ENCODE measurements at regions not wholly inside any gene's neighbourhood (a gene's known extent, or its start where the extent isn't known, plus 50 kb on each side); places are given as distances from the start of the nearest gene placed in this dataset.

- Histone ChIP-seq H3K36me3 (ENCODE audit: insufficient read depth, low read depth, low read length) (no peaks in the 10 kb centered on the region), H3K27me3 (ENCODE audit: insufficient read depth, low read length) (no peaks in the 10 kb centered on the region), H3K9ac (ENCODE audit: low read depth, low read length) (no peak overlapping the region), H3K27ac (ENCODE audit: low read length) (no peak overlapping the region), H3K9me3 (ENCODE audit: insufficient read depth, low read depth, low read length) (peaks cover 13% of the 10 kb centered on the region), H3K4me3 (ENCODE audit: low read length) (no peak overlapping the region), H3K4me1 (ENCODE audit: insufficient read depth, low read length) (peaks cover 22% of the 10 kb centered on the region)
Observed at GRCh38 chr6:125469915-125470314, 168.1 kb upstream of the HDDC2 start.

GRCh38 chr6:125471667-125472066, 169.9 kb upstream of the HDDC2 start:
- no peak overlapping the region for H3K27ac ChIP-seq (ENCODE audit: low read length)
- peaks cover 22% of the 10 kb centered on the region for H3K4me1 ChIP-seq (ENCODE audit: insufficient read depth, low read length)
- H3K9ac ChIP-seq (ENCODE audit: low read depth, low read length): no peak overlapping the region
- no peak overlapping the region for H3K4me3 ChIP-seq (ENCODE audit: low read length)
- H3K27me3 ChIP-seq (ENCODE audit: insufficient read depth, low read length): no peaks in the 10 kb centered on the region
- no peaks in the 10 kb centered on the region for H3K9me3 ChIP-seq (ENCODE audit: insufficient read depth, low read depth, low read length)
- H3K36me3 ChIP-seq (ENCODE audit: insufficient read depth, low read depth, low read length): no peaks in the 10 kb centered on the region

DNA sequence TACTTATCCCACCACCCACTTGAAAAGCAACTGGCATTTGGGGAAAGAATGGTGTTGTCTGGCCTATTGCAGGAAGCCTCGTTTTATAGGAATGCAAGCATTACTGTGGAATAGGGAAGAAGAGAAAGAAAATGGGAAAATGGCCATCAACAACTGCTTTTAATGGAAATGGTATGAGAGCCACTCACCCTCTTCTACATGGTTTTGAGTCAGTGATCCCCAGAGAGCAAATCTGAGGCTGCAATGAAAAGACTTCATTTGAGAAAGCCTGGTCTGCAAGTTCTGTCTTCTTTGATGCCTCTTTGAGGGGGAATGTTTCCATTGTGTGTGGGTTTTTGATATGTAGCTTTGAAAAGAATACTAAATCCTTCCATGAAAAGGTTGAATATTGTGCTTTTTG, 172.3 kb upstream of the HDDC2 start:
- H3K4me1 ChIP-seq (ENCODE audit: insufficient read depth, low read length): peaks cover 13% of the 10 kb centered on the region
- H3K4me3 ChIP-seq (ENCODE audit: low read length): no peak overlapping the region
- H3K27me3 ChIP-seq (ENCODE audit: insufficient read depth, low read length): no peaks in the 10 kb centered on the region
- H3K36me3 ChIP-seq (ENCODE audit: insufficient read depth, low read depth, low read length): no peaks in the 10 kb centered on the region
- H3K9ac ChIP-seq (ENCODE audit: low read depth, low read length): no peak overlapping the region
- H3K27ac ChIP-seq (ENCODE audit: low read length): no peak overlapping the region
- H3K9me3 ChIP-seq (ENCODE audit: insufficient read depth, low read depth, low read length): no peaks in the 10 kb centered on the region

DNA sequence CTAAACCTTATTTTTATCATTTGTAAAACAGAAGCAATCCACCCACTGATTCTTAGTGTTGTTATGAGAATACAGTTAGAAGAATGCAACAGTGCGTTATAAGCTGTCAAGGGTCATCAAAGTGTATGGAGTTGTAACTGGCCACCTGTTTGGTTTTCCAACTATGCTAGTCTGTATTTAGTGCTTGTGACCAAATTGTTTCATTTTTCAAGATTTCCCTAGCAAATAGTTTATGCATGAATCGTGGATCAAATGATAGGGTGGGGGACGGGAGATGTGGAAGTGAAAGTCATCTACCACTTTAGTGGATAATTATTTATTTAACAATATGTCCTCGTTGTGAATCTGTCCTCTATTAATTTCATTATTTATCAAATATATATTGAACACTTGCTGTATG, 175.4 kb upstream of the HDDC2 start:
- no peaks in the 10 kb centered on the region for H3K27me3 ChIP-seq (ENCODE audit: insufficient read depth, low read length)
- H3K27ac ChIP-seq (ENCODE audit: low read length): no peak overlapping the region
- H3K9me3 ChIP-seq (ENCODE audit: insufficient read depth, low read depth, low read length): no peaks in the 10 kb centered on the region
- H3K4me1 ChIP-seq (ENCODE audit: insufficient read depth, low read length): peaks cover 5% of the 10 kb centered on the region
- no peak overlapping the region for H3K4me3 ChIP-seq (ENCODE audit: low read length)
- no peak overlapping the region for H3K9ac ChIP-seq (ENCODE audit: low read depth, low read length)
- no peaks in the 10 kb centered on the region for H3K36me3 ChIP-seq (ENCODE audit: insufficient read depth, low read depth, low read length)

DNA sequence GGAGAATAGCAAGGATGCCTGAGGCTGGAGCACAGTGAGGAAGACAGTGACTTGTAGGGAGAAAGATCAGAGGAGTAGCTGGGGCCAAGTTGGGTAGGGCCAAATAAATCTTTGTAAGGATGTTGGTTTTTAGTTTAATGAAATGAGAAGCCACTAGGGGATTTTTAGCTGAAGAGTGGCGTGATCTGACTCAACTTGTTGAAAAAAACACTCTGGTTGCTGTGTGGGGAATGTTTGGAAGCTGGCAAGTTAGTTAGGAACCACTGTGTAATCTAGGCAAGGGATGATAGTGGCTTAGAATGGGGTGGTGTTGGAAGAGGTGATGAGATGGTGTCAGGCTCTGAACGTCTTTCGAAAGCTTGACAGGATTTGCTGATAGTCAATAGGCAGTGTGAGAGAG, 176.1 kb upstream of the HDDC2 start:
- Histone ChIP-seq H3K9ac (ENCODE audit: low read depth, low read length) (no peak overlapping the region), H3K27me3 (ENCODE audit: insufficient read depth, low read length) (no peaks in the 10 kb centered on the region), H3K27ac (ENCODE audit: low read length) (no peak overlapping the region), H3K9me3 (ENCODE audit: insufficient read depth, low read depth, low read length) (no peaks in the 10 kb centered on the region), H3K36me3 (ENCODE audit: insufficient read depth, low read depth, low read length) (no peaks in the 10 kb centered on the region), H3K4me1 (ENCODE audit: insufficient read depth, low read length) (peaks cover 5% of the 10 kb centered on the region), H3K4me3 (ENCODE audit: low read length) (no peak overlapping the region)

DNA sequence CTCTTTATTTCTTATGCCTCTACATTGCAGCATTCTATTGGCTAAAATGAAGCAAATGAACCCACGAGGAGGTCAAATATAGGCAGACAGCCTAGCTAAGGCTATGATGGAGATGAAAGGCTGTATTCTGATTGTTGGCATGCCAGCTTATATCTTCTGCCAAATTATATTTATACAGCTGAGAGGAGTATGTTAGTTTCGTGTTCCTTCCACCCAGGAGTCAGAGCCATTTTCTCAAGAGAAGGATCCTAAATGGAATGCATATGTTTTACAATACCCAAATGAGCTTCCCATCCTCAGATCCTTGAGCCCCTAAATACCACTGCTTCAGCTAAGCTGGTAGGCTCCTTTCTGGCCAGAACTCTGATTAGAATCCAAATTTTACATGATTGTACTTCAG, 178.4 kb upstream of the HDDC2 start:
- H3K36me3 ChIP-seq (ENCODE audit: insufficient read depth, low read depth, low read length): no peaks in the 10 kb centered on the region
- no peaks in the 10 kb centered on the region for H3K9me3 ChIP-seq (ENCODE audit: insufficient read depth, low read depth, low read length)
- no peak overlapping the region for H3K4me3 ChIP-seq (ENCODE audit: low read length)
- no peaks in the 10 kb centered on the region for H3K27me3 ChIP-seq (ENCODE audit: insufficient read depth, low read length)
- no peak overlapping the region for H3K9ac ChIP-seq (ENCODE audit: low read depth, low read length)
- no peak overlapping the region for H3K27ac ChIP-seq (ENCODE audit: low read length)
- H3K4me1 ChIP-seq (ENCODE audit: insufficient read depth, low read length): peaks cover 5% of the 10 kb centered on the region; the same call in 1 of the 2 replicates

DNA sequence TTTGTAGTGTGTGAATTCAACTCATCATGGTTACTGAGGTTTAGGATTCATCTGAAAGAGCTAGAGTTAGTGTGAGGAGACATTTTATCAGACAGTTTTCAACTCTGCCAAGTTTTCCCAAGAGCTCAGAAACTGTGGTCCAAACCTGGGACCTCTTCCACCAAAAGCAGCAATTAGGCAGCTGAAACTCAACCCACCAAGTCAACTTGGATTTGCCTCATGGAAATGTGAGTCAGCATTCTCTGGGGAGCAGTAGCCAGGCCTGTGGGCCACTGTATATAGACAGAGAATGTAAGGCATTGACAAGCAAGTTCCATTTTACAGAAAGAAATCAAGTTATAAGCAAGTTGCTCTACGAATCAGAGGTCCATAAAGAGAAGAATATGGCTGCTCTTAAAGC, 178.8 kb upstream of the HDDC2 start:
- Histone ChIP-seq H3K27ac (ENCODE audit: low read length) (no peak overlapping the region), H3K27me3 (ENCODE audit: insufficient read depth, low read length) (no peaks in the 10 kb centered on the region), H3K9me3 (ENCODE audit: insufficient read depth, low read depth, low read length) (no peaks in the 10 kb centered on the region), H3K4me3 (ENCODE audit: low read length) (no peak overlapping the region), H3K4me1 (ENCODE audit: insufficient read depth, low read length) (peaks cover 5% of the 10 kb centered on the region; the same call in 1 of the 2 replicates), H3K9ac (ENCODE audit: low read depth, low read length) (no peak overlapping the region), H3K36me3 (ENCODE audit: insufficient read depth, low read depth, low read length) (no peaks in the 10 kb centered on the region)

DNA sequence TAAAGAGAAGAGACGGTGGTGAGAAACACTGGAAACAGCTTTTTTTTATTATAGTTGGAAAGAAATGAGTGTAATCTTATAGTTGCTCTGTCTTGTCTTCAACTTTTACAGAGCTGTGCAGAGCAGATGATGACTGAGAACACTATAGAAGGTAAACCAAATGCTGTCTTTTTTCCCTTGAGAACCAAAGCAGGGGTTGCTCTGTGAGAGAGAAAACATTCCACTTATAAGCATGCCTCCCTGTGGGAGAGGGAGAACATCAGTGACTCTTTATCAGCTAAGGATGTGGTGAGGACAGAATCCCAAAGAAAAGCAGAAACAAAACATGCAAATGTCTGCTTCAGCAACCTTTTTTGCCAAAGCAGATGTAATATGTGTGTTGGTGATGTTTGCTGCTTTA, 179.3 kb upstream of the HDDC2 start:
- Histone ChIP-seq H3K4me1 (ENCODE audit: insufficient read depth, low read length) (peaks cover 5% of the 10 kb centered on the region; the same call in 1 of the 2 replicates), H3K9ac (ENCODE audit: low read depth, low read length) (no peak overlapping the region), H3K9me3 (ENCODE audit: insufficient read depth, low read depth, low read length) (no peaks in the 10 kb centered on the region), H3K27ac (ENCODE audit: low read length) (no peak overlapping the region), H3K4me3 (ENCODE audit: low read length) (no peak overlapping the region), H3K36me3 (ENCODE audit: insufficient read depth, low read depth, low read length) (no peaks in the 10 kb centered on the region), H3K27me3 (ENCODE audit: insufficient read depth, low read length) (no peaks in the 10 kb centered on the region)

DNA sequence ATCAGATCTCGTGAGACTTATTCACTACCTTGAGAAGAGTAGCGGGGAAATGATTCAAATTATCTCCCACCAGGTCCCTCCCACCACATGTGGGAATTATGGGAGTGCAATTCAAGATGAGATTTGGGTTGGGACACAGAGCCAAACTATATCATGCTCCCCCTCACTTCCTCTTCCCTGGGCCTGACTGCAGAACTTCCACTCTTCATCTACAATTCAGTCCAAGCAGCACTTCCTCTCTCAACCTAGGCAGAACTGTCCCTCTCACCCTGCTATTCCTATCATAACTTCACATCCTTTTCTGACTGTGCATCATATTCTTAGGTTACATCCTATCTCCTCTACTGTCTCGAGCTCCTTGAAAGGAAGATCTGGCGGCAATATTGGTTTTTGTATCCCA, 184.0 kb upstream of the HDDC2 start:
- Histone ChIP-seq H3K4me1 (ENCODE audit: insufficient read depth, low read length) (no peaks in the 10 kb centered on the region; the same call in 1 of the 2 replicates), H3K4me3 (ENCODE audit: low read length) (no peak overlapping the region)

DNA sequence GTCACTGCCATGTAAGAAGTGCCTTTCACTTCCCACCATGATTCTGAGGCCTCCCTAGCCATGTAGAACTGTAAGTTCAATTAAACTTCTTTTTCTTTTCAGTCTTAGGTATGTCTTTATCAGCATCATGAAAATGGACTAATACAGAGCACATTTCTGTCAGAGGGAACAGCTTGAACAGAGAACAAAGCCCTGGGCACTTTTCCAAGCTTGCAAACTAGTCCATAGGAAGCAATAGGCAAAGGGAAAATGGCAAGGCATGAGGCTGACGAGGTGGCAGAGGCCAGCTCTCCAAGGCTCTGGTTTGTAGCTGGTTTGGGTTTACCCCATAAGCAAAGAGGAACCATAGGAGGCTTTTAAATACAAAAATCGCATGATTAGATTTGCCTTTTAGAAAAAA, 185.1 kb upstream of the HDDC2 start:
- Histone ChIP-seq H3K4me3 (ENCODE audit: low read length) (no peak overlapping the region), H3K9me3 (ENCODE audit: insufficient read depth, low read depth, low read length) (no peaks in the 10 kb centered on the region), H3K4me1 (ENCODE audit: insufficient read depth, low read length) (no peaks in the 10 kb centered on the region; the same call in 1 of the 2 replicates), H3K27ac (ENCODE audit: low read length) (no peak overlapping the region), H3K9ac (ENCODE audit: low read depth, low read length) (no peak overlapping the region), H3K36me3 (ENCODE audit: insufficient read depth, low read depth, low read length) (no peaks in the 10 kb centered on the region), H3K27me3 (ENCODE audit: insufficient read depth, low read length) (no peaks in the 10 kb centered on the region)

More for the DNA sequence above, 184.0 kb upstream of the HDDC2 start:
- H3K36me3 ChIP-seq (ENCODE audit: insufficient read depth, low read depth, low read length): no peaks in the 10 kb centered on the region
- no peaks in the 10 kb centered on the region for H3K9me3 ChIP-seq (ENCODE audit: insufficient read depth, low read depth, low read length)
- H3K9ac ChIP-seq (ENCODE audit: low read depth, low read length): no peak overlapping the region
- H3K27ac ChIP-seq (ENCODE audit: low read length): no peak overlapping the region
- no peaks in the 10 kb centered on the region for H3K27me3 ChIP-seq (ENCODE audit: insufficient read depth, low read length)

DNA sequence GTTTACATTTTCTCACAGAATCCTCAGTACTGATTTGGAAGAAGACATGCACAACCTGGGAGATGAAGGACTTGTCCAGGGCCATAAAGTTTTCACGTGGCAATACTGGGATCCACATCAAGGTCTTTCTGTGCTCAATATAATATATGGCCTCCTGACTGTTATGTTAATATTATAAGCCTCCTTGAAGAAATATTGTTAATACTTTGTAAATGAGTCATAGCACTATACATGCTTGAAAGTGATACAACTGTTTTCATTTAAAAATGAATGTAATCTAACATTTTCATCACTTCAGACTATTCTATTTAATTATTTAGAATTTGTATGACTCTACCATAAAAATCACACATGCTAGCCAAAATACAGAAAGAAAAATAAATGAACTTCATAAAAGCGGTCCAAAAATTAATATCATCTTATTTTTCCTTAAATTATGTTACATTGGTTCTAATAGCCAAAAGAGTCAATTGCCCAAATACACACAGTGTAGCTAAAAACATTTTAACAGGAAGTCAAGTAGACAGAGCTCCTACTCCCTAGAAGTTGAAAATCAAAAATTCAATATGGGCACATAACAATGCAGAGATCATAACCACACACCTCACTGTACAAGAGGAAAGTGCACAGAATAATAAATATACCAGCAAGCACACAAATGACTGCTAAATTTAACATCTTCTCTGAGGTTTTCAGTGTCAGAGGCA, 188.0 kb upstream of the HDDC2 start:
- Histone ChIP-seq H3K4me3 (ENCODE audit: low read length) (no peak overlapping the region), H3K27me3 (ENCODE audit: insufficient read depth, low read length) (no peaks in the 10 kb centered on the region), H3K36me3 (ENCODE audit: insufficient read depth, low read depth, low read length) (no peaks in the 10 kb centered on the region), H3K9ac (ENCODE audit: low read depth, low read length) (no peak overlapping the region), H3K4me1 (ENCODE audit: insufficient read depth, low read length) (no peaks in the 10 kb centered on the region), H3K27ac (ENCODE audit: low read length) (no peak overlapping the region), H3K9me3 (ENCODE audit: insufficient read depth, low read depth, low read length) (no peaks in the 10 kb centered on the region)

GRCh38 chr6:125491860-125492618, 190.3 kb upstream of the HDDC2 start:
- H3K9me3 ChIP-seq (ENCODE audit: insufficient read depth, low read depth, low read length): no peaks in the 10 kb centered on the region
- H3K27me3 ChIP-seq (ENCODE audit: insufficient read depth, low read length): no peaks in the 10 kb centered on the region
- no peaks in the 10 kb centered on the region for H3K36me3 ChIP-seq (ENCODE audit: insufficient read depth, low read depth, low read length)
- H3K4me1 ChIP-seq (ENCODE audit: insufficient read depth, low read length): no peaks in the 10 kb centered on the region
- no peak overlapping the region for H3K9ac ChIP-seq (ENCODE audit: low read depth, low read length)
- H3K27ac ChIP-seq (ENCODE audit: low read length): no peak overlapping the region
- no peak overlapping the region for H3K4me3 ChIP-seq (ENCODE audit: low read length)
